T-helper 22 cell (primary cell): ENCODE measurements at regions not wholly inside any gene's neighbourhood (a gene's known extent, or its start where the extent isn't known, plus 50 kb on each side); places are given as distances from the start of the nearest gene placed in this dataset.

ENCODE experiments used
- DNase-seq: peaks from one replicate; pipeline ENCODE4 v3.0.0-alpha.2; 2020; ENCODE audit warnings: low read depth

- no peak for DNase-seq
Observed at GRCh38 chr2:8525582-8526402, 156.1 kb upstream of the ID2 start.

- no peak for DNase-seq
Observed at GRCh38 chr2:8526403-8526696, 155.5 kb upstream of the ID2 start.

DNA sequence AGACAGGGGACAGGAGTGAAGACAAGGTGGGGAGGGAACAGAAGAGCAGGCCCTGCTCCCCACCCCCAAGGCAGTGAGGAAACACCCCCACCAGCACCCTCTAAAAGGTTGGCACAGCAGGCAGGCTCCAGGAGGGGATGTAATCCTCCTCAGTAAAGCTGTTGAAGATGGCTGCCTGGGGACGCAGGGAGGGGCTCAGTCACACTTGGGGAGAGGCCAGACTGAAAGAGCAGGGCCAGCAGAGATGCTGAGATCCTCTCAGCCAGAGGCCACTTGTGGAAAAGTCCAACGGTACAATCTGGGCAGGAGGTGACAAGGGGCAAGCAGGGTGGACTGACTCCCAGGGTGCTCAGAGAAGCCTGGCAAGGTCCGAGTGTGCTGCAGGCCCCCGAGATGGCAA, 154.8 kb upstream of the ID2 start:
- DNase-seq, result no peak

GRCh38 chr2:8527676-8528075, 154.2 kb upstream of the ID2 start:
- DNase-seq, result no peak

- DNase-seq, result no peak
Observed at GRCh38 chr2:8528863-8529262, 153.0 kb upstream of the ID2 start.

DNA sequence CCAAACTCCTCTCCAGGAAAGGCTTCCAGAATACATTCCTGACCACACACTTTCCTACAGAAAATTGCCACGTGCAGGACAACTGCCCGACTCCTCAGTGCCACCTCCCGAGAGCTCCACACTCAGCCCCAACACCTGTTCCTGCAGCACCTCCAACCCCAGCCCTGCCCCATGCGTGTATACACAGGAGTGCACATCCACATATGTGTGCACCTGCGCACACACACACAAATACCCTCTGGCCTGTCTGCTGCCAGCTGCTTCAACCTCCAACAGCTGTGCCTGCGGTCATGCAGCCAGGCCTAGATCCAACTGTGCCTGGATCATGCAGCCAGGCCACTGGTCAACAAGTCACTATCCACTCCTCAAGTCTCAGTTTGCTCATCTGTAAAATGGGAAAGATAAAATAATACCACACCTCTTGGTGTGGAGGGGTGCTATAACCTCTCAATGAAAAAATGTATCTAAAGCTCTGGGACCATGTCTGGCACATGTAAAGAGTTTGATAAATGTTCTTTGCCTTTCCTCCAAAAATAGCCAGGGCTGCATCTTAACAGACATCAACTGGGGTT, 152.1 kb upstream of the ID2 start:
- no peak for DNase-seq

DNA sequence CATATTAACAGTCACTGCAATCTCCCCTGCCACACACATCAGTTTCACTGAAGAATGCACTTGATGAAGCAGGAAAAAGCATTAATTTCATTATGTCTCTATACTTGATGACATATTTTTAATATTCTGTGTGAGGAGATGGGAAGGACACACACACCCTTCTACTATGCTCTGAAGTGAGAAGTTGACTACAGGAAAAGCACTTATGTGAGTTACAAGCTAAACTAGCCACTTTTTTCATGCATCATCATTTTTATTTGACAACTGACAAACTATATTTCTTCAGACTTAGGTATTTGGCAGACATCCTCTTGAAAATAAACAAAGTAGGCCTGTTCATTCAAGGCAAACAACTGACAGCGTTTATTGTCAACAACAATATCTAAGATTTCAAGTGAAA, 150.4 kb upstream of the ID2 start:
- DNase-seq, result no peak

DNA sequence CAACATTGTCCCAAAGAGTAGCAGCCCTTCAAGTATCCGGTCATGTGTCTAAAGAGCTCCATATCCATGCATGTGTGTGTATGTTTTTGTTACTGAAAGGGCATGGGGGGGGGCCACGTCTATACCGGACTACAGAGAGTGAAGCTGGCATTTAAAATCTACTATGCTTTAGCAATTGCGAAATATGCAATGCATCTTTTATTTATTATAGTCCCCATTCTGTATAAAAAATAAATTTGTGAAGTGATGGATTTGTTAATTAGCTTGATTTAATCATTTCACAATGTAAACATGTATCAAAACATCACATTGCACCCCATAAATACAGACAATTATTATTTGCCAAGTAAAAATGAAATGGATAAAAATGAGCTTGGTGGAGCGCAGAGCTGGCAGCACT, 149.4 kb upstream of the ID2 start:
- no peak for DNase-seq

DNA sequence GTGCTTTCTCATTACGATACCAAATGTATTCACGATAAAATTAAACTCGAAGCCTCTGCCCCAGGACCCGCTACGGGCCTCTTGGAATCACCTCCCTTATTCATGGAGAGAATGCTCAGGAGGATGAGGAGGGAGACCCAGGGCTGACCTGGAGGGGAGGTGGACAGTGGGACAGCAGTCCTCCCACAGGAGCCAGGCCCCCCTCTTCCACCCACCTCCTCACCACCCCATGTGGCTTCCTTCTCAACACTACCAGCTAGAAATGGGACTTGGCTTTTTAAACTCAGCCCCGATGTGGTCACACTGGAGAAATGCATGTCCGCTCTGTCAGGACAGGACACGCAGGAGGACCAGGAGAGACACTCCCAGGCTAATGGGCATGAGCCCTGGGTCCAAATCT, 147.9 kb upstream of the ID2 start:
- no peak for DNase-seq

DNA sequence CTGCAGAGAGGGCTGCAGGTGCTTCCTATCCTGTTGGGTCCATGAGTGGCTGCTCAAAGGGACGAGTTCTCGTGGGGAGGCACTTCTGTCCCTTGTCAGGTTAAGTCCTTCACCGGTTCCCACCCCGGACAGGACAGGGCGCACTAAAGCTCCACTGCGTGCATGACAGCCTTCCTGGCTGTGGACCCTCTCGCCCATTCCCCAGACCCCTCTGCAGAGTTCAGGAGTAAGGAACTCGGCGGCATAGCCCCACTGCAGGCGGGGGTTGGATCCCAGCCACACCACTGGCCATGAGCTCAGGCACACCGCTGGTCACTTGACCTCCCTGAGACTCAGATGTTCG, 147.5 kb upstream of the ID2 start:
- DNase-seq, result no peak

DNA sequence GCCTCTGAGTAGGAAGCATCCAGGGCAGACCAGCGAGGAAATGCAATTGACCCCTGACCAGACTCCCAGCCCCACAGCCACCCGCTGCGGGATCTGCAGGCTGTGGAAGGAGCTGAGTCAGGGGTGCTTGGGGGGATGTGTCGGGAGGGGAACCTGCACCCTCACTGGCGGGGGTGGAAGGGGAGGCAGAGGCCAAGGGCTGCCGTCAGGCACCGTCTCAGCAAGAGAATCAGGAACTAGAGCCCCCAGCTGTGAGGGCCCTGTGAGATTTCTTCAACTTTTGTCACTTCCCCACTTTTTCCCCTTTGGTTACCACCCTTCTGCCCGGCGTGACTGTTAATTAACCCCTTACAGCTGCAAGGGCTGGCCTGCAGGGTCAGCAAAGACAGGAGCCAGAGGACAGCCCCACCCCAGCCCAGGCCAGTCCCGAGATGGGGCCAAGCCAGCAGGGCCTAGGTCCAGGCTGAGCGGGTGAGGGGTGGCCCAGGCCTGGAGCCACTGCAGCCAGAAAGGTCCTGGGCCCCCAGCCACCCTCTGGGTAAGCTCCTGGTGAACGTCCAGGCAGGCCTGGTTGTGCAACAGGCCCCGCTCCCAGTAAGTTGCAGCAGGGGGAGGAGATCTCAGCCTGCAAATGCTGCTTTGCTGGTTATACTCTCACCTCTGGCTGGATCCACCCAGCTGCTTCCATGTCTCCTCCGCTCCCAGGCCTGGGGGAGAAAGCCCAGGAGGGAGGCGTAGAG, 147.0 kb upstream of the ID2 start:
- no peak for DNase-seq

DNA sequence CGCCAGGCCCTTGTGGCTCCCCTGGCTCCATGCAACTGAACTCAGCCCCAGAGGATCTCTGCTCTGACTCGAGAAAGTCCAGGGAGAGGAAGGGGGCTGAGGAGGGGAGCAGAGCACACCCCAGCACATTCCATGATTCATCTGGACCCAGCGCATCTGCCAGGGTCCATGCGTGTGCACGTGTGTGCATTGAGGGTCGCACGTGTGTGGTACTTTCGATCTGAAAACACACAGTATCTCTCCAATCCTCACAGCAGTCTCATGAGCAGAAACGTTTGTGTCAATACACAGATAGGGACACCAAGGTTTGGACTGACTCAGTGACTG, 146.4 kb upstream of the ID2 start:
- DNase-seq, result no peak

DNA sequence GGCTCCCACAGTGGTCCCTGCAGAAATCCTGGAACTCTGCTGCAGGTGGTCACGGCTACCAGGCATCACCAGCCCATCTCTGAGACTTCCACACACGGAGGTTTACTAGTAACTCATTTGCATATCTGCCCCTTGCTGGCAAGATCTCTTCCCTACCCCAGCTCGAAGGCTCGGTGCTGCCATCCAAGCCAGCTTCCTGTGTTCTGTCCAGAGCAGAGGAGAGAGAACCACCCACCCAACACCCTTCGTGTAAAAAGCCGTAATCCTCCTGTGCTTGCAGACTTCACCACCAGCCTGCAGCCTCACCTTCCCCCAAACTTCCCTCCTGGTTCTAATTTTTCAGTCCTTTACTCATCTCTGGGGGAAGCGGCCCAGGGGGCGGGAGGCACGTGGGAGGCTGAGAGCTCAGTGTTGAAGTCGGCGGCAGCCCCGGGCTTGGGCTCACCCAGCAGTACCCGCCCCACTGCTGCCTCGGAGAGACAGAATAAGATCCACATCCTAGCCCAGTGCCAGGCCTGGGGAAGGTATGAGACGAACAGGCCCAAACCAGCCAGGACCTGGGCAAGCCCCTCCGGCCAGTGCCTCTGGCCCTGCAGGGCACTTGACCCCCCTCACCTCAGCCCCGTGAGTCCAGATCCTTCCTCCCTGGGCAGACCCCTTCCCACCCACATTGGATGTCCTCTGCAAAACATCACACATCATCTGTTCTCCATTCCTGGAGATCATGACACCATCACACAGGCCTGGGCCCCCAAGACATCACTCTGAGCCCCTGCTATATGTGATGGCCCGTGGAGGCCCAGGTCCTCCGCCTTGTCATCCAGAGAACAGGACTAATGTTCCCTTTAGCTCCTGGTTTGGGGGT, 145.8 kb upstream of the ID2 start:
- DNase-seq, result no peak

DNA sequence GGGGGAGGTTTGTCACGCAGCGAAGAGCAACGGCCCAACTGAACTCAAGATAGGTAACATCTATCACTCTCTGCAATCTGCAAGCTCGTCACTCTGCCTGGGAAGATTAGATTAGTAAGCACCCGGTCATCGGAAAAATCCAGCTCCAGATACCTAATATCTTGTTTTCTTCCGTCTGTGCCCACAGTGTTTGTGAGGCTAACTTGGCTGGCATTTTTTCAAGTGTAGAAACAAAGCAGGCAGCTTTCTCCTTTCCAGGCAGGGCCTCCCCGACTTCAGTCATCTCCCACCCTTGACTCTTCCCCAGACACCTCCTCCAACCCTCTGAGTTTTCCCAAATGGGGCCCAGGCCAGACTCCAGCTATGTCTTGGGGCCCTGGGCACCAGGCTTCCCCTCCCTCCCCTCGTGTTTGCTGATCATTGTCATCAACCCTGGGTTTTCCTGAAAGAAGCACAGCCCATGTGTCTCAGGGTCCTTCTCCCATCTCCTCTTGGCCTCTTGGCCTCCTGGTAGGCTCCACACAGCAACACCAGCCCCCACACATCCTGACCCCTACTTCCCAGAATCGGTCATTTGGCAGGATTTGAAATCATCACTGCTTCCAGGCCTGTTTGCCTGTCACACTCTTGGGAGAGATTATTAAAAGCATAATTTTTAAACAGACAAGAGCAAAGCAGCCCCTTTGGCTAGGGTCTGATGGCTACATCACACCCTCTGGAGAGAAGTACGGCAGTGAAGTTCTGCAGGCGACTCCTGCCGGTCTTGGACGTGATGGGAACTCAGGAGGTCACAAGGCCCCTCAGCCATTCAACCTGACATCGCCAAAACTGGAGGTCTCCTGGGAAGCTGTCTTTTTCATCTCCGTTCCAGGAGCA, 144.9 kb upstream of the ID2 start:
- no peak for DNase-seq

DNA sequence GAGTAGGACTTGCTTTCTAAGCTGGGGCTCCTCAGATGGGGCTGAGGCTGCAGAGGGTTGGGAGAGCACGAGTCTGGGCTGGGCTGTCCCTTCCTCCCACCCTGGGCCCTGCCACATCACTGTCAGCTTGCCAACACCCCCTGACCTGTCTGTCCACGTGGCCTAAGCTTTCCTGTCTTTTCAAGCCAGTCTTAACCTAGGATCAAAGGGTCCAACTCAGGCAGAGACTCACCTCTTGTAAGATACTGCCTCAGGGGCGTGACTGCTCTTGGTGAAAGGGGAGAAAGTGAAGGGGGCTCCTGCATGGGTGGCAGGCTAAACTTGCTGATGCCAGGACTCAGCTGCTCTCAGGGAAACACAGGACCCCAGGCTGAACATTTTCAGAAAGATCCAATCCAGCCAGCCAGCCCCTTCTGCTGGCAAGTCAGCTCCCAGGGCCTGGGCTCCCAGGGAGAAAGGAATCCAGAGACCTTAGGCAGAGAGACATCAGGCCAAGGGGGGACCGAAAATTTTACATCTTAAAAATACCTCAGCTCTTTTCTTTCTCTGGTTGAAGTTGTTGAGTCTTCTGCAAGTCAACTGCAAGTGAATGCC, 144.2 kb upstream of the ID2 start:
- DNase-seq, result no peak

- DNase-seq, result no peak
Observed at GRCh38 chr2:8538531-8538930, 143.3 kb upstream of the ID2 start.

- DNase-seq, result no peak
Observed at GRCh38 chr2:8538931-8539621, 142.8 kb upstream of the ID2 start.

GRCh38 chr2:8539743-8540551, 141.9 kb upstream of the ID2 start:
- no peak for DNase-seq

- no peak for DNase-seq
Observed at GRCh38 chr2:8540552-8541055, 141.3 kb upstream of the ID2 start.

DNA sequence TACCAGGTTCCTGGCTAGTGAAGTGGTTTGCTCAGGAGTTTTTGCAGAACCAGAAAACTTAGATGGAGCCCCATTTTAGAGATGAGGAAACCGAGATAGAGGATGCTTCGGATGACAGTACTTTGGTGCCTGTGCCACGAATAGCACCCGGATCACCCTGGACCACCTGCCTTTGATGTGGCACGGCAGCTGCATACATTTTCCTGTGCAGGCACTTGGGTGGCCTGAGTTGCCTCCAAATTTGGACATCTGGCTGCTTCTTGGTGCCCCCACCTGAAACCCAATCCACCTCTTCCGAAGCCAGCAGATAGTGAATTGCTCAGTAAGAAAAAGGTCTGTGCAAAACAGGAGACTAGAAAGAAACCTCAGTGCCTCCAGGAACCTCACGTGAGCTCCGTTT, 140.6 kb upstream of the ID2 start:
- no peak for DNase-seq
